ENCODE measurements at regions not wholly inside any gene's neighbourhood (a gene's known extent, or its start where the extent isn't known, plus 50 kb on each side); places are given as distances from the start of the nearest gene placed in this dataset.
"Not testable (repeated sequence)": the region's sequence is repeated elsewhere in the genome, so short reads cannot be mapped to it uniquely, and the experiment has no call there.

- not testable (repeated sequence) for TF ChIP-seq CTCF (tag by site-specific recombination; IDR thresholded peaks at IDR 0.05); ZNF335 (tag by site-specific recombination; conservative IDR thresholded peaks at IDR 0.05); PRDM10 (tag by site-specific recombination; IDR thresholded peaks at IDR 0.05); ZSCAN30 (tag by site-specific recombination; IDR thresholded peaks at IDR 0.05); ZNF785 (tag by site-specific recombination; IDR thresholded peaks at IDR 0.05); ZNF140 (tag by site-specific recombination; IDR thresholded peaks at IDR 0.05); ZNF184 (tag by site-specific recombination; IDR thresholded peaks at IDR 0.05); ELK4 (IDR thresholded peaks at IDR 0.05; ENCODE audit: borderline replicate concordance, low read depth, low read length)
Observed at GRCh38 chr9:61672107-61672541, 482.3 kb downstream of the SPATA31A7 start.

Data from HEK293 (cell line).